Mucosa of gallbladder (tissue), 1 donor: ENCODE measurements at regions not wholly inside any gene's neighbourhood (a gene's known extent, or its start where the extent isn't known, plus 50 kb on each side); places are given as distances from the start of the nearest gene placed in this dataset.

Experiments used
- DNase-seq: peaks from one replicate; pipeline ENCODE4 v3.0.0-alpha.2; 2020; ENCODE audit warnings: low spot score
- donor health status: DM: no; HTN: no; CAD: no.

DNA sequence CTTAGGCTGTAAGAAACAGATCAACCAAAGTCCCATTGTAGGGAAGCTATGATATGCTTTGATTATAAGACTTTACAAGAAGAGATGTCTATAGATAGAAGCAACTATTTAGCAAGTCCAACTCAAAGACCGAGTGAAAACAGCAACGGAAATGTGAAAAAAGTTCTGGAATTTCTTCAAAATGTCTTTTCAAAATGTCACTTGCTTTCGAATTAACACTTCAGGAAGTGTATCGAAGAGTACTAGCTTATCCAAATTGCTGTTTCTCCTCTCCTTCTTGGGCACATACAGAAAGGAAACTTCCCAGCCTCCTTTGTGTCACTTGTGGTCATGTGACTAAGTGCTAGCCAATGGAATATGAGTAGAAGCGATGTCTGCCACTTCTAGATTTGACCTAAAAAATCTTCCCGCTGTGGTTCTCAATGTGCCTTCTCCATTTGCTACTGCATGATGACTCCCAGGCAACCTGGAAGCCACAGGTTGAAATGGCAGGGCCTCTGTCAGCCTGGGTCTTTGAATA is 89.9 kb downstream of the TSEN15 start:
- DNase-seq, result no peak

DNA sequence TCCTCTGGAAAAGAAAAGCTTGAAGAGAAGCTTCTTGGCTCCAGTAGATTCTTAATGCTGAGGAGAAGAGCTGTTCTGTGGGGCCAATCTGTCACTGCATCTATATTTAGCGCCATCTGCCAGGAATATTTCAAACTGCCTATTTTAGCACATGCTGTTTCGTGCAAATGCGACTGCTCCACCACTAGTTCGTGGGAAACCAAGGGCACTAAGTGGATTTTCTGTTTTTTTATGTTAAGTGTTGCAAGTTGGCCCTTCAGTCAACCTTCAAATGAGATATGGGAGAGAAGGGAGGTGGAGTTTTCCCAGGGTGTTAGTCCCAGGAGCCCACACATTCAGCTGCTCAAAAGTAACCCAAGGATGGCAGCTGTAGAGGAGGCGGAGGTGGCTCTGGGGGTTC is 91.9 kb downstream of the TSEN15 start:
- DNase-seq, result no peak

DNA sequence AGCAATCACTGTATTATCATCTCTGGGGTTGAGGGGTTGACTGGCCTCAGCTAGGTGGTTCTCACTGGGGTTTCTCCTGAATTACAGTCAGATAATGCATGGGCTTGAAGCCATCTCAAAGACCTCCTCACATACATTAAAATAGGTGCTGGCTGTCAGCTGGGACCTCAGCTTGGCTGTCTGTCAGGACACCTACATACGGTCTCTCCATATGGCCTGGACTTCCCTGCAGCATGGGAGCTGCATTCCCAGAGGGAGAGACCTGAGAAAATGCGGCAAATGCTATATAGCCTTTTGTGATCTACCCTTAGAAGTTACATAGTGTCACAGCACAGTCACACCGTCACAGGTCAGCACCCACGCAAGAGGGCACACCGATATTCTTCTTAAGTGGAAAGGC is 93.6 kb downstream of the TSEN15 start:
- no peak for DNase-seq

DNA sequence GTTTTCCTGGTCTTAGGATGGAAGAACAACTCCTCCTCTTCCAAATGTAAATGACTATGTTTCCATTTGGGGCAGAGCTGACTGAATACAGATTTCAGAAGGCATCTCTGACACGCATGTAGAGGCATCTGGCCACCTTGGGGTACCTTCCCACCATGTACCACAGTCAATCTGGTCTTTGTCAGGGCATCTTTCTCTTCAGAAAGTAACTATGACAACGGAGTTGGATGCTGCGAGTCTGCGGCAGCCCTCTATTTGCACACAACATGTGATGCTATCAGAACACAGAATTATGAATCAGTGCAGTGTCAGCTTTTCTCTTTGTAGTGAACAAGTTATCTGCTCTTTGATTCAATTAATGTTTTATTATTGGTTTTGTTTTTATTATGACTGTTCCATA is 94.7 kb downstream of the TSEN15 start:
- no peak for DNase-seq

- DNase-seq, result no peak
Observed at GRCh38 chr1:184150776-184151531, 99.4 kb downstream of the TSEN15 start.

DNA sequence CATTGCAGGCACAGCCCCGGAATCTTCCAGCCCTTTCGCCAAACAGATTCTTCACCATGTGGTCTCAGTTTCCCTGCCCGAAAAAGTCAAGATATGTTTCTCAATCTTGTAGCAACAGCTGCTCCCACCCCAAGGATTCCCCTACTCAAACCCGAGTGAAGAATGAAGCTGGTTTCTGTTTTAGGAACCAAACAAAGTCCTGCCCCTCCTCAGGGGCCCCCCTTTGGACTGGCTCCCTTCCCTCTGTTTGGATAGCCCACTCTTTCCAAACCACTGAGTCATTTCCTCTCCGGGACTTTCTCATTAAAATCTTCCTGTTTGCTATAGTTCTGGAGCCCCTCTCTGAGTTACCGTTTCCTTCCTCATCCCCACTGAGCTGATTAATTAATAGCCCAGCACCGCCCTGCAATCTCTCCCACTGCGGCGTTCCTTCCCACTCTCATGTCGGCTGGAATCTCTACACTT is 100.9 kb downstream of the TSEN15 start:
- no peak for DNase-seq

- DNase-seq, result no peak
Observed at GRCh38 chr1:184152974-184153373, 101.4 kb downstream of the TSEN15 start.

GRCh38 chr1:184153731-184154130 is 102.2 kb downstream of the TSEN15 start:
- DNase-seq, result no peak

GRCh38 chr1:184156521-184157393 is 105.2 kb downstream of the TSEN15 start:
- DNase-seq, result no peak

DNA sequence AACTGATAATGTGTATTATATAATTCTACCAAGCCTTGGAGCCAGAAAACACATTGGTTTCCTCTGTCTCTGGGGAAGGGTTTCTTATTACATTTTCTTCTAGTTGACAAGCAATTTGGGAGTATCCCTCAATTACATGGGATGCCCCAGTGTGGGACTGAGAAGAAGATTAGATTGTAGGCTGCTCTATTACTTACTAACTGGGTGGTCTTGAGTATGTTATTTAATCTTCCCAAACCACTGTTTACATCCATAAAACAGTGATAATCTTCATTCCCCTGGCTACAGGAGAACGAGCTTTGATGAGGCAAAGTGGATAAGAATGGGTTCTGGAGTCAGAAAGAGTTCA is 105.8 kb downstream of the TSEN15 start:
- no peak for DNase-seq

GRCh38 chr1:184158896-184159681 is 107.6 kb downstream of the TSEN15 start:
- no peak for DNase-seq

- DNase-seq, result no peak
Observed at GRCh38 chr1:184160236-184160635, 108.7 kb downstream of the TSEN15 start.

GRCh38 chr1:184161071-184161698 is 109.7 kb downstream of the TSEN15 start:
- no peak for DNase-seq

DNA sequence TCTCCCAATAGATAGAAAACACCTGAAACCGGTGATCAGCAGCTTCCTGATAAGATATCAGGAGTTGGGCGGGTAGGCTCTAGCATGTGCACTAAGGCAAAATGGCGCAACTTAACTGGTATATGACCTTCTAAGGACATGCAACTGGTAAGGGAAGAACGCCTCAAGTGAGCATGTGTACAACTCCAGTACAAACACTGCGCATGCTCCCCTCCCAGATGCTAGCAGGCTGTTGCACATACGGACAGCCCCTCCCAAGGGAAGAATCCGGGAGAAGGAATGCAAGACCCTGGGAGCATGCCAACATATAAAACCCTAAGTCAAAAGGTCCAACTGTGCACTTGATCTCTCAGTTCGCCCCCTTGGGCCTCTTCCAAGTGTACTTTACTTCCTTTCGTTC is 110.8 kb downstream of the TSEN15 start:
- no peak for DNase-seq

DNA sequence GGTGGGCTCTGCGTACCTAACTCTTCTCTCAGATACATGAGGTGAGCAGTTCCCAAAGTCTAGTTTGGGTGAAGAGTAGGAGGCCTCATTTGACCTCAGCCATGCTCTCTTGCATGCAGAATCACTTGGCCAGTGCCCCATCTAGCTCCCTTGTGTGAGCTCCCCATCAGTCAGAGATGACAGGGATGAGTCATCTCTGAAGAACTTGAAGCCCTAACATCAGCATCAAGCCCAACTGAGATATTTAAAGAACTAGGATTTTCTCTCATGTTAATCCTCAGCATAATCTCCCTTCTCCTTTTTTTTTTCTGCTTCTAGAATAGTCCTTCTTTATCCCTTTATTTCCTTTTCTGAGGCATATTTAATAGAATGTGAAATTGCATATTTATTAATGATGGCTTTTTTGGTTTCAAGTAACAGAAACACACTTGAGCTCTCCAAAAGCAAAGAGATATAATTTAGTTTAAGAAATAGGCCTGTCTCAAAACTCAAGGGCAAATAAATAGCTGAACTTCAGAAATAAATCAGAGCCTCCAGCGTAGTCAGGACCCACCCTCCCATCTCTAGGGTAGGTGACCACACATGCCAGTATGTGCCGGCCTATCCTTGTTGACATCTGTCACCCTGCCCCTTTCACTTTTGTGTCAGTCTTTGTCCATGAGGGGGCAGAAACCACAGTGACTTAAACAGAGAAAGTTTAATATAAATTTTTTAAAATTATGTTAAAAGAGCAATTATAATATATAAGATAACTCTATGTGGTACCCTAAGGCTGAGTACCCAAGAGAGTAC is 112.3 kb downstream of the TSEN15 start:
- no peak for DNase-seq

- no peak for DNase-seq
Observed at GRCh38 chr1:184164536-184164935, 113.0 kb downstream of the TSEN15 start.

DNA sequence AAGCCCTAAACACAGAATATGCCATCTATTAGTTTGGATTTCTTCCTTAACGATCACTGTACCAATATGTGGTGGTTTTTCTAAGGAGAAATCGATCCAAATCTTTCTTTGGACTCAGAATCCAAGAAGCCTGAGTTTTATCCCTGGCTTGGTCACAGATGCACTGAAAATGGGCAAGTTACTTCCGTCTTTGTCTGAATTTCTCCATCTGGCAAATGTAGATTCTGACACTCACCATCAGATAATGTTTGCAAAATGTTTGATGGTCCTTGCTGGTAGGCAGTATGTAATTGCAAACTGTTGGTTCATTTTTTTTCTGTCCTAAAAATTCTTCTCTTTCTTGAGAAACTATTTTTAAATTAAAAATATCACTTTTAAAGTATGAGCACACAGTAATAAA is 115.0 kb downstream of the TSEN15 start:
- no peak for DNase-seq

GRCh38 chr1:184167352-184167751 is 115.8 kb downstream of the TSEN15 start:
- DNase-seq, result no peak

- DNase-seq, result no peak
Observed at GRCh38 chr1:184170719-184171118, 119.2 kb downstream of the TSEN15 start.

GRCh38 chr1:184176058-184176457 is 124.5 kb downstream of the TSEN15 start:
- no peak for DNase-seq

DNA sequence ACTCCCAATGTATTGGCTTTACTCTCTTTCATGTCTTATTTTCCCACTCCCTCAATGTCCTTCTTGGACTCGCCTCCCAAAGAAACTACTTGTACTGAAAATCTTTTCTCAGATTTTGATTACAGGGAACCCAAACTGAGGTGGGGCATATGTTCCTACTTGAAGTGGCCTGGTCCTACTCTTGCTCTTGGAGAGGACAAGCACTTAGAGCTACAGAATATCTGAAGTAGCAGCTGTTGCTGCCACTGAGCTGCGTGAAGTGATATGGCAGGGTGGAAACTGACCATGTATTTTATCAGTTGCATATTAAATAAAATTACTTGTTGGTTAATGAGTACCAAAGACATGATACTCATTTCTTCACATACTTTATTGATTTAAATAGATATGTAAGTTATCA is 129.5 kb downstream of the TSEN15 start:
- DNase-seq, result no peak
